Stimulated activated CD8-positive, alpha-beta memory T cell treated with anti-CD3 and anti-CD28 coated beads, Interleukin-7, amount 100 ng/mL, for 48 hours (primary cell): ENCODE measurements at regions not wholly inside any gene's neighbourhood (a gene's known extent, or its start where the extent isn't known, plus 50 kb on each side); places are given as distances from the start of the nearest gene placed in this dataset.

Experiments
- DNase-seq, 2 donors: peaks; one replicate each; pipeline ENCODE4 v3.0.0-alpha.2; 2020; ENCODE audit warnings: low read depth in 1 of 2; ENCODE audit errors: extremely low read depth in 1 of 2

DNA sequence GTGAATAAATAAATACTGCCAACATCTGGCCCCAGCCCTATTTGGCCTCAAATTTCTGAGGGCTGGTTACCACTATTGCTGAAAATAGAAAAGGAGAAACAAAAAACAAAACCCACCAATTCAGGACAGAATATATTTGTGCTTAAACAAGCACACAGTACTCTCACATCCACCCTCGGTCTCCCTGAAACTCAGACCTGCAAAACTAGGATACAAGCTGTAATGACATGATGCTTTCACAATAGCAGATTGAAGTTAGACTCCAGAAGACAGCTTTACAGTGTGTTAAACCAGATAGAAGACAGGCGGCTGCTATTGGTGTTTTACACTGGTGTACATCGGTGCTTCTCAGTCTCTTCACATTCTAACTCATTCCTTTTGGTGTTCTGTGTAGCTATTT is 214.9 kb upstream of the DMRT1 start:
- DNase-seq, result no peak

- DNase-seq, result no peak
Measured at GRCh38 chr9:627336-627970, 214.0 kb upstream of the DMRT1 start.

DNA sequence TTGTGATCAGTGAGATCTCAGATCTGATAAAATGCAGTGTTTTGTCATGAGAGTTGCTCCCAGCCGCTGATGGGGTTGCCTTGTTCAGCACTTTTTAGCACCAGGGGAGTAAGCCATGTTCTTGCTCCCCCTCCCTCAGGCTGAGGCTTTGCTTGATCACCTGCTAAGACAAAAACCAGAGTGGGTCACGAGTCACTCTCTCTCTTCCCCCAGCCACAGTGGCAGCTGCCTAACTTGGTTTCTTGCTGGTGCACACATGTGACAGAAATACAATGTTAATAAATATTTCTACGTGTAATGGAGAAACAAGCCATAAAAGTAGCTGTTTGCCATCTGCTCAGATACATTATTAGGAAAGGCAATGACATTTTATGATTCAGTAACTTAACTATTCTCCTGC is 212.4 kb upstream of the DMRT1 start:
- no peak for DNase-seq

GRCh38 chr9:630817-631216 is 210.7 kb upstream of the DMRT1 start:
- DNase-seq, result no peak

DNA sequence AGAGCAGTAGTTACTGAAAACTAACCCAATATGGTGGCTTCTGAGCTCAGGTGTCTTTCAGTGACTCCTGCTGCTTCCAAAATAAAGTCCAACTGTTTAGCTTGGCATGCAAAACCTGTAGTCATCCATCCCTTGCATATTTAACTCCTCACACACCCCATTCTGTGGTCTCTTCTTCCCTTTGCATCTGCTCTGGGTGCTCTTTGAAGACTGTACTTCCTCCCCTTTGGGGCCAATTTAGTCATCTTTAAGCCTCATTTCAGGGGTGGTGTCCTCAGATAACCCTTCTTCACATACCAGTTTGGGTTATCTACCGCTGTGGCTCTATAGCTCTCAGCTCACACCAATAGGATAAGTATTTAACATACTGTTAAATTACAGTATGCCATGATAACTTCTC is 209.9 kb upstream of the DMRT1 start:
- no peak for DNase-seq

DNA sequence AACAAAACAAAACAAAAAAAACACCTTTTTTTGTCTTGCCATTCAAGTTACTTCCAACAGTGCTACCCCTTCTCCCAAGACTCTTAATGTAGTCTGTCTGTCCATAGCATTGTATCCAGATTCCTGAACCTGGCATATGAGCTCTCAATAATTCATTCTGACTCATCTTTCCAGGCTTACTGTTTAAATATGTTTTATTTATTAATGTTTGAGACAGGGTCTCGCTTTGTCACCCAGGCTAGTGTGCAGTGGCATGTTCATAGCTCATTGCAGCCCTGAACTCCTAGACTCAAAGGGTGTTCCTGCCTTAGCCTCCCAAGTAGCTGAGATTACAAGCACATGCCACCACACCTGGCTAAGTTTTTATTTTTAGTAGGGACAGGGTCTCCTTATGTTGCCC is 208.0 kb upstream of the DMRT1 start:
- no peak for DNase-seq

- no peak for DNase-seq
Measured at GRCh38 chr9:636931-637591, 204.4 kb upstream of the DMRT1 start.

DNA sequence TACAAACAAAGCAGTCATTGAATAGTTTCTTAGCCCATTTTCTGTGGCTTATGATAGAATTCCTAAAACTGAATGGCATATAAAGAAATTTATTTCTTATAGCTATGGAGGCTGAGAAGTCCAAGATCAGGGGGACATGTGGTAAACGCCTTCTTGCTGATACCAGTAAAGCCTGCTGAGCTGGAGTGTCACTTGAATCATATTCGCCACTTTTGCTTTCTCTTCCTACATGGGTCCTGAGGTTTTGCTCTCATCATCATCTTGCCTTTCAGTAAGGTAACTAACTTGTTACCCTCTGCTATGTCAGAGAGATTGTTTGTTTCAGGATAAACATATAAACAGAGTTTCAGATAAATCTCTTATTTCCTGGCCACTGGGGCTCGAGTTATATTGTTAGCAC is 203.3 kb upstream of the DMRT1 start:
- DNase-seq, result no peak

DNA sequence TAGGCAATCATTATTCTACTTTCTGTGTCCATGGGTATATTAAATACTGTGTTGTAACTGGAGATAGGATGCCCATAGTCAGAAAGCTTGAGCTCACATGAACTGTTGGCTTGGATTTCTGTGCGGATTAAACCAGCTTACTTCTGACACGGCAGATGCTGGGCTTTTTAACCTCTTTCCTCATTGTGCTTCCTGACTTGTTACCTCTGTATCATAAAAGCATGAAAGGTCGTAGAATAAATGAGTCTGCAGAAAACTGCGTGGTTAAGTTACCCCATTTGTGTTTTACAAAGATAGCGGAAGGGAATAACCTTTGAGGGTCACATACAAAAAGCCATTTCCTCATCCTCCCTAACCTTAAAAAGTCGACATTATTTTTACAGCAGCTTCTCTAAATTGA is 199.5 kb upstream of the DMRT1 start:
- DNase-seq, result no peak

DNA sequence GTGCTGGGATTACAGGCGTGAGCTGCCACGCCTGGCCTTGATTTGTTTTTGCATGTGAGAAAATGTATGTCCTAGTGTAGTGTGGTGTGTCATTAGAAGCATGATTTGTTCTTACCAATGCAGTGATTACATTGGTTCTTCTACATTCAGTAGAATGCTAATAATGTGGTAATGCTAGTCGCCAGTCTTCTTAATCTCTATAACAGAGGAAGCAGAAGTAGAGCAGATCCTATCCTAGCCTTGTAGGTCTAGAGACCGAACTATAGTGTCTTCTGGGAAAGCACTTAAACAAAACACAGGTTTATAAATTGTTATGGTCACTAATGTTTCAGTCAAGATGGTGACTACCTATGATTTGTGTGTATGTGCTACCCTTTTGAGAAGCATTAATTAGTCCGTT is 197.5 kb upstream of the DMRT1 start:
- no peak for DNase-seq

- no peak for DNase-seq
Measured at GRCh38 chr9:647522-647921, 194.0 kb upstream of the DMRT1 start.

DNA sequence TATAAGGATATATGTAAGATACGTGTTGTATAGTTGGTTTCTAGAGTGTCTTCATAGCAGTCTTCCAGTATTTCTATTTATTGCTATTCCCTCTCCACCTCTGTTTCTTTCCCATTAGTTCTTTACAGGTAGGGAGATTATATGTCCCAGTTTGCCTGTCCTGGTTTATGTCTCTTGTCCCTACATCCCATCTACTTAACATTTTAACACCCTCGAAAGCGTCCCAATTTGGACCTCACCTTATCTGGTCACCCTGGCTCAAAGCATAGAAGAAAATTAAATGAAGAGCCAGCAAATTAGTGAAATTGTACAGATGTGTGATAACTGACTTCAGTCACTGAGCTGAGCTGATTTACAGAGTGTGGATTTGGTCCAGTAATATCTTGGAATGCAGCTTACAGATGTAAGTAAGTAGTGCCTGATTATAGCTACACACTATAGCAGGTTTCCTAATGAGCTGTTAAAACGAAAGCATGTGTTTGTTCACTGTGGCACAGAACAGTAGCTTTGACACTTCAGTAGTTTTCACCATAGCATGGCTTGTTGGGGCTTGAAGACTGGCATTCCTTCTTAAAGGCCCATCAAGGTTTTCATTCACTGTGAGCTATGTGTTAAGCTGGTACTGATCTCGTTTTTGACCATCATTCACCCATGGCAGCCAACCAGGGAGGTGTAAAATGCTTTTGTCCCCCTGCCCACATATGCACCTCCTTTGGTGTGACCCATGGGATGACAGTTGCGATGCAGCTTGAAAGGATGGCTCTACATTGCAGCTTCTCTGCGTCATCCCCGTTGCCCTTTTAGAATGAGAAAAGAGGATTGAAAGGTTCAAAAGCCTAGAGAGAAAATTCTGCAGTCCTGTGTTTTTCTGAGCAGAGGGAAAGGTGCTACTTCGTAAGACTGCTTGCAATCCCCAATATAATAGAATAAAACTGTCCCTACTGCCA is 192.1 kb upstream of the DMRT1 start:
- DNase-seq, result no peak

DNA sequence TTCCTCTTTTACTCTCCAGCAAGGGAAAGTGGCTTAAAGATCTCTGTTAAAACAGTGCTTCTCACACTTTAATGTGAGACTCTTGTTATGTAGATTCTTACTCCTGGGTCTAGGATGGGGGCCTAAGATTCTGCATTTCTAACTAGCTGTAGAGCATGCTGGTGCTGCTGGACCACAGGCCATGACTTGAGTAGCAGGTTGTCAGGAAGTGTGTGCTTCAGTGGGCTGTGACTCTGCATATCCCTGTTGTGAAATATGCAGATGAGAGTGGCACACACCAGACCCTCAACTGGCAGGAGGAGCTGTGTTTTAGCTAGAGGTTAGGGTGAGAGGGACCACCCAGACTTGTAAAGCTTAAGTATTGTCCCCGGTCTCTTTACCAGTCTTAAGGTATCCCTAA is 191.1 kb upstream of the DMRT1 start:
- DNase-seq, result no peak

DNA sequence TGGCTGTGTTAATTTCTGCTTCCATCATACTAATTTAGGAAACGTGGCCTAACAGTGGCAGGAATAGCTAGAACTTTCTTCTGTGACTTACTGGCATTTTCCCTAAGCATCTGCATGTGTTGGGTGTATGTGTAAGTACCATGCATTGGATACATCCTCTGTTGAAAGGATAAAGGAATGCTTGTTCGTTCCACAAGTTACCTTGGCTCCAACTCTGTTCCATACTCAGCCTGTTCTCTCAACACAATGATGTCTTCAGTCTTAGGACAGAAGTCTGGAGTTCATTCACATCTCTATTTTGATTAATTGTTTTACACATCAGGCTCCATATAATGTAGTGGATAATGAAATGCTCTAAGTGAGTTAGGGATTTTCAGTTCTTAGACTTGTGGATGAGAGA is 190.1 kb upstream of the DMRT1 start:
- DNase-seq, result no peak

DNA sequence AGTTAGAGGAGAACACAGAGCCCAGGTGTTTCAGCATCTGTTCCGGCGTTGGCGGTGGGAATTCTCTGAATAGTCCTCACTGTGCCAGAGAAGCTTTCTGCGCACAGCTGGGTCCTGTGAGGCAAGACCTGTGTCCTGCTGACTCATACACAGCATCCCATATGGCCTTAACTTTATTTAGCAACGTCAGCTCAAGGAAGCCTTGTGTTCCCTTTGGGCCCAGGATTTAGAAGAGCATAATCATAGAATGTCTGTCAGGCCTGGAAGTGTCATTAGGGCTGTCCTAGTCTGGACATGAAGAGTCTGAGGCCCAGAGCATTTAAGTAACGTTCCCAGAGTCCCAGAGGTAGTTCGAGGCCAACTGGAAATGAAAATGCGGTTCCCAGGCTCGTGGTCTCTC is 188.6 kb upstream of the DMRT1 start:
- DNase-seq, result no peak

- no peak for DNase-seq
Measured at GRCh38 chr9:653421-653820, 188.1 kb upstream of the DMRT1 start.

DNA sequence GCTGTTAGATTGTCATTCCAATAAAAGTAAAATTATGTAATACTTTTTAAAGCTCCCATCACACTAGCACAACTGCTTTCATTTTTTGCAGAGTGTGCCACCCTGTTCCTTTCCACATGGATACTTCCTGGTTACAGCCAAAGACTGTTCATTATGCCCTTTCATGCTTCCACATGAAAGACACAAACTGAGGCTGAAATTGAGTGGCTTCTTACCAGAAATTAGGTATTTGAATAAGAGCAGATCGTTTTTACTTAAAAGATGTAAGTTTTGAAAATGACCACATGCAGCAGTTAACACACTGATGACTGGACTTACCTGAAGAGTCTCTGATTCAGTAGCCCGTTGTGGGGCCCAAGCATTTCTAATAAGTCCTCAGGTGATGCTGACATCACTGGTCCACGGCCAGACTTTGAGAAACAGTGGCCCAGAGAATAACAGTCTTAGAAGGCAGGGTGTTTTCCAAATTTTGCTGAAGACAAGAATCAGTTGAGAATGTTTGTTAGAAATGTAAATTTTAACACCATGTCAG is 187.6 kb upstream of the DMRT1 start:
- DNase-seq, result no peak

- no peak for DNase-seq
Measured at GRCh38 chr9:655875-656274, 185.6 kb upstream of the DMRT1 start.

DNA sequence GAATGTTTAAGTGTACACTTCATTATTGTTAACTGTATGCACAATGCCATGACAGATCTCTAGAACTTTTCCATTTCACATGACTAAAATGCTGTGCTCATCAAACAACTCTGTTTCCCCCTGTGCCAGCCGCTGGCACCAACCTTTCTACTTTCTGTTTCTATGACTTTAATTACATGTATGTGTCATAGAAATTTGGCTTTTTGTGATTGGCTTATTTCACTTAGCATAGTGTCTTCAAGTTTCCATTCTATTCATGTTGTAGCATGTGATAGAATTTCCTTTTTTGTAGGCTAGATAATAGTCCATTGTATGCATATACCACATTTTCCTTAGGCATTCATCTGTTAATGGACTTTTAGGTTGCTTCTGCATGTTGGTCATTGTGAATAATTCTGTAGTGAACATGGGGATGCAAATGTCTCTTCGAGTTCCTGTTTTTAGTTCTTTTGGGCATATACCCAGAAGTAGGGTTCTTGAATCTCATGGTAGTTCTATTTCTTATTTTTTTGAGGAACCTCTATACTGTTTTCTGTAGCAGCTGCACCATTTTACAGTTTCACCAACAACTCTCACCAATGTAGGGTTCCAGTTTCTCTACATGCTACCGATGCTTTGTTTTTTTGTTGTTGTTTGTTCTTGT is 184.4 kb upstream of the DMRT1 start:
- DNase-seq, result no peak

- DNase-seq, result no peak
Measured at GRCh38 chr9:659286-659685, 182.2 kb upstream of the DMRT1 start.

GRCh38 chr9:660227-660626 is 181.3 kb upstream of the DMRT1 start:
- no peak for DNase-seq
